LoVo (cell line): ENCODE measurements at regions not wholly inside any gene's neighbourhood (a gene's known extent, or its start where the extent isn't known, plus 50 kb on each side); places are given as distances from the start of the nearest gene placed in this dataset.
"Not testable (repeated sequence)": the region's sequence is repeated elsewhere in the genome, so short reads cannot be mapped to it uniquely, and the experiment has no call there.

ENCODE experiments used
- DNase-seq: peaks from one replicate; pipeline ENCODE4 v3.0.0-alpha.2; 2016; ENCODE audit warnings: low spot score

GRCh38 chr7:23887660-23888059, 177.6 kb downstream of the STK31 start:
- DNase-seq: no peak

GRCh38 chr7:23888958-23889357, 178.9 kb downstream of the STK31 start:
- no peak for DNase-seq

GRCh38 chr7:23889566-23889965, 179.5 kb downstream of the STK31 start:
- no peak for DNase-seq

- no peak for DNase-seq
Observed at GRCh38 chr7:23892019-23892418, 182.0 kb downstream of the STK31 start.

GRCh38 chr7:23893176-23893941, 183.3 kb downstream of the STK31 start:
- DNase-seq: no peak

GRCh38 chr7:23893942-23894891, 184.2 kb downstream of the STK31 start:
- no peak for DNase-seq

GRCh38 chr7:23894892-23895569, 185.0 kb downstream of the STK31 start:
- no peak for DNase-seq

GRCh38 chr7:23895666-23896096, 185.7 kb downstream of the STK31 start:
- no peak for DNase-seq

GRCh38 chr7:23898619-23899018, 188.6 kb downstream of the STK31 start:
- no peak for DNase-seq

GRCh38 chr7:23904901-23905300, 194.9 kb downstream of the STK31 start:
- not testable (repeated sequence) for DNase-seq

GRCh38 chr7:23907012-23907411, 197.0 kb downstream of the STK31 start:
- no peak for DNase-seq

- no peak for DNase-seq
Observed at GRCh38 chr7:23909426-23909825, 199.4 kb downstream of the STK31 start.

- no peak for DNase-seq
Observed at GRCh38 chr7:23912065-23912464, 202.0 kb downstream of the STK31 start.

GRCh38 chr7:23913016-23913415, 203.0 kb downstream of the STK31 start:
- DNase-seq: no peak

- DNase-seq: no peak
Observed at GRCh38 chr7:23915236-23915635, 205.2 kb downstream of the STK31 start.

GRCh38 chr7:23918286-23918685, 208.3 kb downstream of the STK31 start:
- no peak for DNase-seq

- DNase-seq: peak; percentile 28
Observed at GRCh38 chr7:23918856-23919255, 208.8 kb downstream of the STK31 start.

GRCh38 chr7:23925088-23925487, 215.1 kb downstream of the STK31 start:
- DNase-seq: no peak

GRCh38 chr7:23927709-23928417, 217.8 kb downstream of the STK31 start:
- DNase-seq: no peak

- no peak for DNase-seq
Observed at GRCh38 chr7:23928418-23928775, 218.4 kb downstream of the STK31 start.

- no peak for DNase-seq
Observed at GRCh38 chr7:23930312-23930711, 220.3 kb downstream of the STK31 start.

- DNase-seq: no peak
Observed at GRCh38 chr7:23931633-23932032, 221.6 kb downstream of the STK31 start.
